GM21786 (cell line): ENCODE measurements at regions not wholly inside any gene's neighbourhood (a gene's known extent, or its start where the extent isn't known, plus 50 kb on each side); places are given as distances from the start of the nearest gene placed in this dataset.

Experiments used
- ATAC-seq: cut with Tn5 transposase; IDR thresholded peaks from one replicate; pipeline ENCODE4 v1.9.1; 2021; ENCODE audit not compliant: unreplicated experiment

DNA sequence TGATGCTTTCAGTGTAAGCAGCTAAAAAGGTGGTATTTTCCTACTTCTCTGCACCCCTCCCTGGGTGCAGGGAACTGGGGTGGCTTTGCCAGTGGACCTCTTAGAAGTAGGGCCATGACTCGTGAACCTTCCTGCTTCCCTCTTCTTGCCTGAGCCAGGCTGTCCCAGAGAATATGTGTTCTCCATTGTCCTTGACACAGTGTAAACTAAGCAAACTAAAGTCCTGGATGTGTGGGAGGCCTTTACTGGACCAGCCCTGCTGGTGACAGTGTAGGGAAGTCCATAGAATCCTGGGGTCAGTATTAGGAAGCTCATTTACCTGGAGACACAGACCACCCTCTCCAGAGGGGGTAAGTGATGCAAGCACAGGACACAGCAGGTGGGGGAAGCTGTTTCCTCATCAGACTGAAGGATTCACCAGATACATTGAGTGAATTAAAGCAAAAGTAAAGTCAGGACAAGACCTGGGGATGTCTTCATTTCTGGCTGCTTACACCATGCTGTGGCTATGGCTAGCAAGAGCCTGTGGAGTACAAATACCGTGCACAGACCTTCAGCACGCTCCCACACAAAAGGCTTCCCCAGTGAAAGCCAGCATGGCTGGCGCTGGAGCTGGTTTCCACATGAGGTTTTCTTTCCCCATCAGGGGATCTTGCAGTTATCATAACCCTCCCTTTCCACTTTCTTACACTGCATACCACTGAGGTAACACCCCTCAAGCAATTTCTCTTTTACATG is 64.8 kb upstream of the LPP start:
- no peak for ATAC-seq

DNA sequence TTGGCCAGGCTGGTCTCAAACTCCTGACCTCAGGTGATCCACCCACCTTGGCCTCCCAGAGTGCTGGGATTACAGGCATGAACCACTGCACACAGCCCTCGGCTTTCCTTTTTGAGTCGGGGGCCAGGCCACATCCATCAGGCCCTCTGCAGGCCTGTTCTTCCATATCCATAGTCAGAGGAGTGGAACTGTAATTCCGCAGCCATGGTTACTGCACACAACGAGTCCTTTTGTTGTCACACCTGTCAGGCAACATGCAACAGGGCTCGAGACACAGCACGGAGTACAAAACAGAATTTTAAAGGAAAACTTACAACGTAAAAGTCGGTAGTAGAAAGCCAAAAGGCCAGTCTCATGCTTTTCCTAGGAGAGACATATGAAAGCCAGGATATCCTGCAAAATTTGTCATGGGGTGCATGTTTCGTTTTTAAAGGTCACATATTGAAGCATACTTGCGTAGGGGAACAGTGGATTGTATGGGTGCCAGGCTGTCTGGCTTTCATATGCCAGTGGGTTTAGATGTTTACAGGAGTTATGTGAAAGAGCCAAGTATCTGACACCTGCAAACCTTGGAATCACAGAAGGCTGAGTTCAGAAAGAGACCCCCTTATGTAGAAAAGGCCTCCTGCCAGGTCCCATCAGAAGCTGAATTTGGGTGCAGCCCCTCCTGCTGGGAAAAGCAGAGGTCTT is 63.2 kb upstream of the LPP start:
- ATAC-seq: no peak

- ATAC-seq: no peak
These were observed 62.2 kb upstream of the LPP start for GRCh38 chr3:188091746-188092145.

DNA sequence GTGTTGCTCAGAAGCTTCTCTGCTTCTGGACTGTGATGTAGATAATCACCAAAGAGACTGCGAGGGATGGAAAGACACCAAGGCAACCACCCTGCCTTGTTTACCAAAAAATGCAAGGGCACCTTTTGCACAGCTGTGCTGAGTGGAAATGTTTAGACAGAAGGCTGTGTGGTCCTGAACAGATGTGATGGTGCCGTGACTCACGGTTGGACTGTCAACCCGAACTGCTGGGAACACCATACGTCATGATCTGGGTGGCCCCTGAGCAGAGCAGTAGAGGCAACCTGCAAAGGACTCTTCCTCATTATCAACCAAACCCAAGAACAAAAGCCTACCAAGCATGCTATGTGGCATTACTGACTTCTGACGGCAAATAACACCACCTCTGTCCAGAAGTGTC is 61.3 kb upstream of the LPP start:
- ATAC-seq: no peak

DNA sequence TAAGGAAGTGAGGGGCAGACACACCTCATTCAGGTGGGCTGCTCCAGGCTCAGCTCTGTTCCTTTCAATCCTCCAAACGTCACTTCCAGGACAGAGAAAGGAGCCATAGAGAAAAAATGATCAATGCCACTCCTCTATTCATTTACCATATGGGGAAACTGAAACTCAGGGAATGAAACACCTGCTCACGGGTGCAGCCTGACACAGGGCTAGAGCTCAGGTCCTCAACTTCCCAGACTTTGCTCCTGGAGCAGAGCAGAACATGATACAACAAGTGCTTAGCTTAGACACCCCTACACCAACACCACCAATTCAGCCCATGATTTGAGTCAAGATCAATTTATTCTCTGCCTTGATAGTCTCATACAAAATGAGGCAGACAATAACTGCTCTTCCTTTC is 58.5 kb upstream of the LPP start:
- no peak for ATAC-seq

DNA sequence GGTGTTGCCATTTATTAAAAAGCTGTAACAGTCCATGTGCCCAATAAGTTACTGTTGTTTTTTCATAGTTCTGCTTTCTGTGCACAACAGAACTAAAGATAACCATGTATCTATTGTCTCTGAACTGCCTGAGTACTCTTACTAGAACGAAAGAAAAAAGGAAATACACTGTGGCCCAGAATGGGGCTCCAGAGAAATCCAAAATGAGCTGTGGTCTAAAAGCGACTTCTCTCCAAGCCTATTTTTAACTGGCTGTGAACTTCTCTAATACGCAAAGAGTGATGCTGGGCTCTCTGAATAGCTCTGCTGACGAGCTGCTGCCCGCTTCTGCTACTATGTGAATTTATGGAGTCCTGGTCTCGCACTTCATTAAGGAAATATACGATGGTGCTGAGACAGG is 56.2 kb upstream of the LPP start:
- no peak for ATAC-seq

- no peak for ATAC-seq
These were observed 54.0 kb upstream of the LPP start for GRCh38 chr3:188099907-188100306.

- no peak for ATAC-seq
These were observed 51.0 kb upstream of the LPP start for GRCh38 chr3:188102861-188103547.

DNA sequence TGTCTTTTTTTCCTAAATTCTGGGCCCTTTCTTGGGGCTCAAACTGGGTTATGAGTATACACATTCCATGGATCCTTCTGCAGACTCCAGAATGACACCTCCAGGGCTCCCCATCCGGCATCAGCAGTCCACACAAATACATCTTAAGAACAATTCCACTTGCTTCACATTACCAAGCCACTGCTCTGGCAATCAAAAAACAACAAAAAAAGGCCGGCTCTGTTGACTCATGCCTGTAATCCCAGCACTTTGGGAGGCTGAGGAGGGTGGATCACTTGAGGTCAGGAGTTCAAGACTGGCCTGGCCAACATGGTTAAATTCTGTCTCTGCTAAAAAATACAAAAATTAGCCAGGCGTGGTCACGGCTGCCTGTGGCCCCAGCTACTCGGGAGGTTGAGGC is 49.9 kb upstream of the LPP start:
- ATAC-seq: no peak
